GM21576 (cell line): ENCODE measurements at regions not wholly inside any gene's neighbourhood (a gene's known extent, or its start where the extent isn't known, plus 50 kb on each side); places are given as distances from the start of the nearest gene placed in this dataset.

Source experiments
- ATAC-seq: cut with Tn5 transposase; IDR thresholded peaks from one replicate; pipeline ENCODE4 v1.9.1; 2021; ENCODE audit warnings: mild to moderate bottlenecking, moderate library complexity; ENCODE audit not compliant: unreplicated experiment

GRCh38 chr13:72258340-72258981 lies 391.5 kb upstream of the DACH1 start:
- no peak for ATAC-seq

GRCh38 chr13:72255908-72256307 lies 388.9 kb upstream of the DACH1 start:
- ATAC-seq, result no peak

- no peak for ATAC-seq
Measured at GRCh38 chr13:72253754-72254153, 386.8 kb upstream of the DACH1 start.

GRCh38 chr13:72246396-72246795 lies 379.4 kb upstream of the DACH1 start:
- no peak for ATAC-seq

- ATAC-seq, result no peak
Measured at GRCh38 chr13:72244788-72245187, 377.8 kb upstream of the DACH1 start.

- no peak for ATAC-seq
Measured at GRCh38 chr13:72230131-72230530, 363.1 kb upstream of the DACH1 start.

GRCh38 chr13:72229067-72229466 lies 362.1 kb upstream of the DACH1 start:
- ATAC-seq, result no peak

- peak; percentile 46 for ATAC-seq
Measured at GRCh38 chr13:72221276-72221962, 354.4 kb upstream of the DACH1 start.

GRCh38 chr13:72218966-72219365 lies 352.0 kb upstream of the DACH1 start:
- peak; percentile 71 for ATAC-seq

- no peak for ATAC-seq
Measured at GRCh38 chr13:72217142-72217541, 350.1 kb upstream of the DACH1 start.

- no peak for ATAC-seq
Measured at GRCh38 chr13:72208112-72208645, 341.2 kb upstream of the DACH1 start.

- no peak for ATAC-seq
Measured at GRCh38 chr13:72205773-72206172, 338.8 kb upstream of the DACH1 start.

- no peak for ATAC-seq
Measured at GRCh38 chr13:72204291-72204690, 337.3 kb upstream of the DACH1 start.

- ATAC-seq, result no peak
Measured at GRCh38 chr13:72201726-72202125, 334.7 kb upstream of the DACH1 start.

- no peak for ATAC-seq
Measured at GRCh38 chr13:72199640-72200039, 332.6 kb upstream of the DACH1 start.

- no peak for ATAC-seq
Measured at GRCh38 chr13:72198967-72199560, 332.1 kb upstream of the DACH1 start.

- no peak for ATAC-seq
Measured at GRCh38 chr13:72198042-72198441, 331.0 kb upstream of the DACH1 start.

GRCh38 chr13:72195044-72195704 lies 328.2 kb upstream of the DACH1 start:
- no peak for ATAC-seq

- no peak for ATAC-seq
Measured at GRCh38 chr13:72194523-72194922, 327.5 kb upstream of the DACH1 start.

- ATAC-seq, result no peak
Measured at GRCh38 chr13:72186730-72187422, 319.9 kb upstream of the DACH1 start.

GRCh38 chr13:72185776-72186175 lies 318.8 kb upstream of the DACH1 start:
- ATAC-seq, result no peak
